Right lobe of liver (tissue), 4 donors: ENCODE measurements at regions not wholly inside any gene's neighbourhood (a gene's known extent, or its start where the extent isn't known, plus 50 kb on each side); places are given as distances from the start of the nearest gene placed in this dataset.

Experiments used
- CTCF ChIP-seq, 4 donors: fragments of 200-600 bp in 3 of 4; fragments of 450-650 bp in 1 of 4; IDR thresholded peaks; one replicate each; pipeline versions ENCODE4 v1.5.1 to v1.8.0; 2016 to 2022; ENCODE audit warnings: antibody characterized with exemption in 4 of 4, mild to moderate bottlenecking in 2 of 4
- POLR2A ChIP-seq: fragments of 450-650 bp; IDR thresholded peaks from one replicate; pipeline ENCODE4 v1.6.1; 2017; ENCODE audit warnings: antibody characterized with exemption, mild to moderate bottlenecking
- donor health status: DM: no; HTN: no; CAD: no.
- donor health status: DM: no; HTN: no; CAD: no.
- donor health status: DM: no; HTN: yes; CAD: no.

- TF ChIP-seq CTCF (IDR thresholded peaks at IDR 0.05) (no peak), POLR2A (no peak)
Measured at GRCh38 chr15:29324746-29325145, 55.1 kb upstream of the NSMCE3 start.
